HG03159 (cell line): ENCODE measurements at regions not wholly inside any gene's neighbourhood (a gene's known extent, or its start where the extent isn't known, plus 50 kb on each side); places are given as distances from the start of the nearest gene placed in this dataset.
"Not testable (repeated sequence)": the region's sequence is repeated elsewhere in the genome, so short reads cannot be mapped to it uniquely, and the experiment has no call there.

Experiments used
- ATAC-seq: cut with Tn5 transposase; IDR thresholded peaks from one replicate; pipeline ENCODE4 v1.9.1; 2021; ENCODE audit warnings: mild to moderate bottlenecking, moderate library complexity; ENCODE audit not compliant: unreplicated experiment

DNA sequence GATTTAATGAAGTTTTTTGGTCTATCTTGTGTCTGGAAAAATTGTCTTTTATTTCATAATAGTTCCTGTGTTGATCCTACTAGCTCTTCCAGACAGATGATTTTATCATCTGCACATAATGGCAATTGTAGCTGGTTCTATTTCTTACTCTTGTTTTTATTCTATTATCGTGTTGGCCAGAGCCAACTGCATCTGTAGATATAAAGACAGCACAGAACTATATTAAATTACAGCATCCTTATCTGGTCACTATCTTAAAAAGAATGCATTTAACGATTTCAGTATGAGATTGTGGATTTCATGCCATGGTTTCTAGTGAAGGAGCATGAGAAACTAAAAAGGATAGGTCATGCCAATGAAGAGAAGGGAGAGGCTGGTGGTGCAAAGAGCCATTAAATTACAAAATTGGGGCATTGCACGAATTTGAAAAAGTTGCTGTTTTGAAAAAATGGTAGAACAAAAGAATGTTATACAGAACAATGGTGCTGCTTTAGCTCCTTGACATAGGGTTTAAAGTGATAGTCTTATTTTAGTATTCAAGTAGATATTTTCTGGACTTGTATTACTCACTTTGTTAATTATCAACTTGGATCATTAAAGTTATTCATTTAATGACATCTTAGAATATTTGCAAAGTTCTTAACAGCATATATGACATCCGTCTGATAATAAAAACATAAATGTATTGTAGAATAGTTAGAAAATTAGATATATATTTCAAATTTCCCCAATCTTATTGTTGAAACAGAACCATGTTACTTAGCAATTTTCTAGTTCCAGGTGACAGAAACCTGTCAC, 1250.3 kb downstream of the REEP3 start:
- no peak for ATAC-seq

DNA sequence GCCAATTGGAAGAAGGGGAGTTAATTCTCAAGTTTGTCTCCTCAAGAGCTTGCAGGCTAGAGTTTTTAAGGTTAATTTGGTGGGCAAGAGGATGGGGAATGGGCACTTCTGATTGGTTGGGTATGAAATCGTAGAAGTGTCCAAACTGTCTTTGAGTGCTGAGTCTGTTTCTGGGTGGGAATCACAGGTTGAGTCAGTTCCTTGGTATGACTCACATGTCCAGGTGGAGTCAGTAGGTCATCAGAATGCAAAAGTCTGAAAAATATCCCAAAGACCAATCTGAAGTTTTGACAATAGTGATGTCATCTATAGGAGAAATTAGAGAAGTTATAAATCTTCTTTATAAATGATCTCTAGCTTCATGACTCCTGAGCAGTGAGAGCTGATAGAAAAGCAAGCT, 1252.2 kb downstream of the REEP3 start:
- ATAC-seq: no peak

DNA sequence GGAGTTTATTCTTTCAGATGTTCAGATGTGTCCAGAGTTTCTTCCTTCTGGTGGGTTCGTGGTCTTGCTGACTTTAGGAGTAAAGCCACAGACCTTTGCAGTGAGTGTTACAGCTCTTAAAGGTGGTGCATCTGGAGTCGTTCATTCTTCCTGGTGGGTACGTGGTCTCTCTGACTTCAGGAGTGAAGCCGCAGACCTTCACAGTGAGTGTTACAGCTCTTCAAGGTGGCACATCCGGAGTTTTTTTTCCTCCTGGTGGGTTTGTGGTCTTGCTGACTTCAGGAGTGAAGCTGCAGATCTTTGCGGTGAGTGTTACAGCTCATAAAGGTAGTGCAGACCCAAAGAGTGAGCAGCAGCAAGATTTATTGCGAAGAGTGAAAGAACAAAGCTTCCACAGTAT, 1263.2 kb downstream of the REEP3 start:
- not testable (repeated sequence) for ATAC-seq

DNA sequence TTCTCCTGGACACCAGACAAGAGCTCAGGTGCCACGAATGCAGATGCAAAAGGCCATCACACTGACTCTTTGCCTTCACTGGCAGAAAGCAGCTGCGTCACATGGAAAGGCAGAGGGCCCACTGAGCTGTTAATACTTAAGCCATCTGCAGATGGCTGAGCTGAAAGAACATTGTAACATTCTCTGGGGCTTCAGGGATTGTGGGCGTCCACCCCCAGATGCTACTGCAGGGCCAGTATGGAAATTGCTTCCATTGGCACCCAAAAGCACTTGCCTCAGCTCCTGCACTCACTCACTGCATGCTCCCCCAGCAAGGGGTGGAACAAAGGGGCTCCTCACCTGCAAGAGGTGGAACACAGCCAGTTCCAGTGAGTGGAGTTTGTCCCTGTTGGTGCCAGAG, 1264.6 kb downstream of the REEP3 start:
- no peak for ATAC-seq

DNA sequence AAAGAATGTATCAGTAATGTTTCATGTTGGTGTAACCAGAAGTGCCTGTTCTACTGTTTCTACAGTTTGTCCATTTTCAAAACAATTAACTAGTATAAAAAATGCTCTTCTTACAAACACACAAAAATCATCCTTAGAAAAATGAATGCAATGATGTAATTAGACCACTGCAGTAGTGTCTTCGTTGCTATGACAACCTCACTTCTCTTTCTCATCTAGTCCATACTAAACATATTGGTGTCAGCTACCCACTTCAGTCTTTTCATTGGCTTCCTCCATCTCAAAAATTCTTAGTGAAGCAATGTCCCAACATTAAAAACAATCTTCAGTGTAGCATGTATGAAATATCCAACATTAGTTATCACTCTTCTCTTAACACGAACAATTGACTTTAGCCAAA, 1265.8 kb downstream of the REEP3 start:
- no peak for ATAC-seq

DNA sequence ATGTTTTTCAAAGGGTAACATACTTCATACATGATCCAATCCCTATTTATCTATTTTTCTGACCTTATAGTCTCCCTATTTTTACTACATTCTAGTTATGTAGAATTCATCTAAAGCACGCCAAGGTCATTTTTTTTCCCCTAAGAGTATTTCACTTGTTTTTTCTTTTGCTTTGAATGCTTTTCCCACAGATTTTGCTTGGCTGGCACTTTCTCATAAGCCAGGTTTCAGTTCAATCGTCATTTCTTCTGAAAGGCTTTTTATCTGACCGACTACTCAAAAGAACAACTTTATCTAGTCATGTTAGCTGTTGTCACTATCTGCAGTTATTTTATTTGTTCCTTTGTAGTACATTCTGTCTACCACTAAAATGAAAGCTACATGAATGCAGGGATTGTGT, 1274.6 kb downstream of the REEP3 start:
- ATAC-seq: no peak

DNA sequence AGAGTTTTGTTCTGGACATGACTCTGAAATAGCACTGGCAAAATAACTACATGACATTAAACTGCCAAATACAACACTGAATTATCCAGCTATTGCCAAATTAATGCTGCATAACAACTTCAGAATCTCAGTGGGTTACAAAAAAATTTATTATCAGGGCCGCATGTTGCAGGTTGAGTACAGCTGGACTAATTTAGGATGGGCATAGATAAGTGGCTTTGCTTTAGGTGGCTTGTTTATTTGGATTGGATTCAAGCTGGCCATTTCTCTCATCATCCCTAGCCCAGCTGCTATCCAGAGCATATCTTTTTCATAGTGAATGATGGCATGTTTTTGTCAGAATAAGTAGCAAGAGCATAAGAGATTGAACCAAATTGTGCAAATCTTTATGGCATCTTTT, 1277.1 kb downstream of the REEP3 start:
- no peak for ATAC-seq

DNA sequence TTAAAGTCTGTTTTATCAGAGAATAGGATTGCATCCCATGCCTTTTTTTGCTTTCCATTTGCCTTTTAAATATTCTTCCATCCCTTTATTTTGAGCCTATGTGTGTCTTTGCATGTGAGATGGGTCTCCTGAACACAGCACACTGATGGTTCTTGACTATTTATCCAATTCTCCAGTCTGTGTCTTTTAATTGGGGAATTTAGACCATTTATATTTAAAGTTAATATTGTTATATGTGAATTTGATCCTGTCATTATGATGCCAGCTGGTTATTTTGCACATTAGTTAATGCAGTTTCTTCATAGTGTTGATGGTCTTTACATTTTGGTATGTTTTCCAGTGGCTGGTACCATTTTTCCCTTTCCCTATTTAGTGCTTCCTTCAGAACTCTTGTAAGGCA, 1287.0 kb downstream of the REEP3 start:
- not testable (repeated sequence) for ATAC-seq

DNA sequence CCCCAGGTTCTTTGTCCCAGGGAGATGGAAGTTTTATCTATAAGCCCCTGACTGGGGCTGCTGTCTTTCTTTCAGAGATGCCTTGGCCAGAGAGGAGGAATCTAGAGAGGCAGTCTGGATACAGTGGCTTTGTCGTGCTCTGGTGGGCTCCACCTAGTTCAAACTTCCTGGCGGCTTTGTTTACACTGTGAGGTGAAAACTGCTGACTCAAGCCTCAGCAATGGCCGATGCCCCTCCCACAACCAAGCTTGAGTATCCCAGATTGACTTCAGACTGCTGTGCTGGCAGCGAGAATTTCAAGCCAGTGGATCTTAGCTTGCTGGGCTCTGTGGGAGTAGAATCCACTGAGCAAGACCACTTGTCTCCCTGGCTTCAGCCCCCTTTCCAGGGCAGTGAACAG, 1288.8 kb downstream of the REEP3 start:
- not testable (repeated sequence) for ATAC-seq

DNA sequence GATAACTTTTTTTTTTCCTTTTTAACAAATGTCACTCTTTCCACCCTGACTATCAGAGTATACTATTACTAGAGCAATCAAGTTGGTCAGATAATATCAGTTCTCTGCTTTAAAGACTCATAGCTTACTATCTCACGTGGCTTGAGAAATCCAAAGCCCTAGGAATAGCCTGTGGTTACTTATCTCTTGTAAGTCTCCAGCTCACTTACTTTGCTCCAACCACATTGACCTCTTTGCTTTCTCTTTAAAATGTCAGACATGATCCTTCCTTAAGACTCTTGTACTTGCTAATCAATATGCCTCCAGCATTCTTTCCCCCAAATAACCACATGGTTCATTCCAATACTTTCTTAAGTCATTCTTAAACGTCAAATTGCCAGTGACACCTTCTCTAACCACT, 1292.2 kb downstream of the REEP3 start:
- no peak for ATAC-seq

DNA sequence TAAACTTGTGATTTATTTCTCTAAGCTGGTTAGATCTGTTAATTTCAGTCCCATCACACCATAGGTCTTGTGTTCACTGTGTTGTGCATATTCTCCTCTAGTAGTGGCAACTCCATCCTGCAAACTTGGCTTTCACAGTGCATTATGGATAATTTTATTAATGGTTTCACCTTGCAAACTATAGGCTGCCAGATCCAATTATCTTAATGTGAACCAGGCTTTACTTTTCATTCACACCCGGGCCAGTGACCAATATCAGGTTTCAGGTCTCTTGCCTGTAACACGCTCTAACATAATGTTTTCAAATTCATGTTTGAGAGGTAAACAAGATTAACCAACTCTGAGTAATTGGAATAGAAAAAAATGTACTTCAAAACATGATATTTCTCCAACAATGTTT, 1293.0 kb downstream of the REEP3 start:
- ATAC-seq: no peak

DNA sequence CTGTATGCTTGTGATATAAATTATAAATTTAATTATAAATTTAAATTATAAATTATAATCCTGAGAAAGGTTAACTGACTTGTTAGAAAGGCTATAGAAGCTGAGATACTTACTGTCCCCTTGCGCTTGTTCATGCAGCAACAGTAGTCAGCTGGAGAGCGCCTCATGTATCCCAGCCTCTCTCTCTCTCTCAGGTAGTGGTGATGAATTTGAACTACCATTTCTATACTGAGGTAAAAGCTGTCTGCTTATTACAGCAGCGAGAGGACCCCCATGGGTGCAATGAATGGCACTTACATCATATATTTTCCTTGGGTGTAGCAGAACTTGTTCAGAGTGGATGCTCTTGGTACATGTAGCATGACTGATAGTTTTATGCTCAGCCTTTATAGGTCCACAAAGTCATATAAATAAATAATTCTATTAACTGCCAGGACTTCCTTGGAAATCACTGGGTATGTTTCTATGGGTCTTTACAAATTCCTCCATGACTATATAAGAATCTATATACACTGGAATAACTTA, 1308.7 kb downstream of the REEP3 start:
- ATAC-seq: no peak

DNA sequence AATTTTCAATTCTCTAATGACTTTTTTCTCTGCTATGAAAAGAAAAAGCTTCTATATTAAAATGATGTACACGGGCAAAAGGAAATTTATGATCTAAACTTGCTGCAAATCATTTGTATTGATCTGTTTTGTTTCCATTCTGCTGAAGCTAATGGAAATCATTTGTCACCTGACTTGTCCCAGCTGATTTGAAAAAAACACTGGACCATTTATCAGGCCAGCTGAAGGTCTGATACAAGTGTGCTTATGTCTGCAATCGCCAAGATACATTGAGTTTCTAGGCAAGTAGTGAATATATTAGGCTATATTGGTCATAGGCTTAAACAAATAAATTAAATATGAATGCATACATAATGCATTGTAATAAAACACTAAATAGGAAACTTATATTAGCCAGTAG, 1309.7 kb downstream of the REEP3 start:
- ATAC-seq: no peak

DNA sequence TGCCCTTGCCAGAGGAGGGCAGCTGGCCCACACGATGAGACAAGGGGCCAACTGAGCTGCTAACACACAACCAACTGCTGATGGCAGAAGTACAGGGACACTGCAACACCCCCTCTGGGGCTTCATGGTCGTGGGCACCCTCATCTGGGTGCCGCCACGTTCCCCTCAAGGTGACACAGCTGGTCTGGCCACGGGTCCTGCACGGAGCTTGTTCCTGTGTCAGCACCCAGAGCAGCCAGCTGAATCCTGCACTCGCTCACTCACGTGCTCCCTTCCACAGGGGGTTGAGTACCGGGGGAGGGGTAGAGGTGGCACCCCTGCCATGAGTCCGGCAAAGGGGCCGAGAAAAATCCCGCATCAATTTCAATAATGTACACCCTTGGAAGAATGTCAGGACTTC, 1319.1 kb downstream of the REEP3 start:
- ATAC-seq: no peak

DNA sequence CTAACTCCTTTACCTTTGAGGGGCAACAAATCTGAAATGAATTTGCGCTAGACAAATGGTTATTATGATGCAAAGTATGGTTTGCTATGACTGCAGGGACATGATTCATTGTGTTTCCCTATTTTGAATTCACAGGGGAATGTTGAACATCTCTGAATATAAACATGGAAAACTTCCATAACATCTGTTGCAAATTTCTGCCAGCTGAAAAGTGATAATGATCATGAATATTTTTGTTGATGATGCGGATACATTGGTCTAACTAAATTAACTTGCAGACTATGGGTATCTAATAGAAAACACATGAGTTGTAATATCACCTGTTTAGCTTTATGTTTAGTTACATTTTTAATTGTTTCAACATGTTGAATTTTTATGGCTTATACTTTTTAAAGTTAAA, 1325.5 kb downstream of the REEP3 start:
- ATAC-seq: no peak

DNA sequence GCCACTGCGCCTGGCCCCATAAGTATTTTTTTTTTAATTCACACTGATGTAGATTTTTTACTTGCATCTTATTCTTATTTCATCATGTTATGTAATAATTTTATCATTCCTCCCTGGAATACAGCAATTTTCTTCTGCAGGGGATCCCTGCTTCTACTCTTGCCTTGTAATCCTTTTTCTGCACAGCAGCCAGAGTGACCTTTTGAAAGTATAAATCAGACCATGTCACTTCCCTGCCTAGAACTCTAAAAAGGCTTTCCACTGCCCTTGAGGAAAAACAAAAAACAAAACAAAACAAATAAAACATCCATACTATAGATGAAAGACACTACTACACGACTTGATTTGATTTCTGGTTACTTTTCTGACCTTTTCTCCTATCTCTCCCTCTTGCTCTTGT, 1334.7 kb downstream of the REEP3 start:
- no peak for ATAC-seq

DNA sequence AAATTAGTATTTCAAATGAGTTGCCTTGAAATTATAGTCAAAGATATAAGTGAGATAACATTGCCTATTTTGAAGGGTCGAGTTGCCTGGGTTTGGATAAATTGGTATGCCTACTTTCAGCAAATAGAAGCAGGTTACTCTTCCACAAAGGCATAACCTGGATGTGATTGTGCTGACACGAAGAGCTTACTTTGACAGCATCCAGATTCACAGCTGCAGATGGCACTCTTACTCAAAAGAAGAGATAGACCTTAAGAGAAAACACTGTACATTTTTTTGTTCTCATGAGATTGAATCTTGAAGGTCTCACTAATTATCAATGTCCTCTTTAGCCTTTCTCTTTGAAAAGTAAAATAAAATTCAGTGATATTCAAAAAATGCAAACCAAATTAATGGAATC, 1338.7 kb downstream of the REEP3 start:
- no peak for ATAC-seq

DNA sequence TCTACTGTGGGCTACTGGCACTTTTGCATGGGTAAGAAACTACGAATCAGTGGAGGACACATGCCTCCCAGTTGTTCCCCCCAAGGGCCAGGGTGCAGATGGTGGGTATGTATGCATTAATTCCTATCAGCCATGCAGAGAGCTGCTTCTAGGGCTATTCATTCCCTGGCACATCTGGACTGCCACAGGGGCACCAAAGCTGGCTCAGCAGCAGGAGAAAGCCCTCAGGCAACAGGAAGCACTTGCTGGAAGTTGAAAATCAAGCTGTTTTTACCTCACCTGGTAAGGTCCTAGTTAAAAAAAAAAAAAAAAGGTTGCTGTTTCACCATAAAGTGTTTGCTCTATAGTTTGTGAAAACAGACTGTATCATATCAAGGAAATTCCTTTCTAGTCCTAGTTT, 1342.6 kb downstream of the REEP3 start:
- no peak for ATAC-seq

DNA sequence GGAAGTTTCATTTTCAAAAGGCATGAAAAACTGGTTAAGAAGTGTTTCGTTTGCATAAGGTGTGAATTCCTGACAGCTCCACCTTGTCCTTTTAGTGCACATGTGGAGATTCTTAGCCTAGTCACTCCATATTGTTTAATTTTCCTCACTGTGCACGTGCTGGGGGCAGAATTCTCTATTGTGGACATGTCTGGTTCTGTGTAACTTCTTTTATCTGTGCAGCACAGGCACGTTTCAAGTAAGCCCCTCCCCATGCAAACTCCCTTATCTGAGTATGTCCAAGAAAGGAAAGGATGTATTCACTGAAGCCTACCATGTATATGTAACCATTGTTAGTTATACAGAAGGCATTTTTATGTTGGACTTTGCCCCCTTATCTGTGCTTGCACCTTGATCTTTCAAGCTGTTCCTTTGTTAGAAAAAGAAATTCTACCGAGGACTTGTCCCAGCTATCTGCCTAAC, 1346.3 kb downstream of the REEP3 start:
- no peak for ATAC-seq

DNA sequence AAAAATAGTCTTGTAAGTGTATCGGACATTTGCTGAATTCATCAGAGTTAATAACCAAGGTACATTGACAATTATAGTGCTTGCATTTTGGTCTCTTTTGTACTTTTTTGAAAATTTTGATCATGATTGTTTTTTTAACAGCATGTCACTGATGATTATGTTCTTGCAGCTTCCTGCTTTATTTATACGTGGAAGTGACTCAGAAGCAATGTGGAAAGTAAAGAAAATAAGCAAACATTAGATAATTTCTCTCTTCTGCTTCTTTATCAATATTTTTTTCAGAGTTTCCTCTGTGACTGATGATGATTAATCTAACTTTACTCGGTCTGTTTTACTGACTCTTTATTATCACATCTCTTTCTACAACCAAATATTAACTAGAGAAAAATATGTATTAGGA, 1351.9 kb downstream of the REEP3 start:
- ATAC-seq: no peak

DNA sequence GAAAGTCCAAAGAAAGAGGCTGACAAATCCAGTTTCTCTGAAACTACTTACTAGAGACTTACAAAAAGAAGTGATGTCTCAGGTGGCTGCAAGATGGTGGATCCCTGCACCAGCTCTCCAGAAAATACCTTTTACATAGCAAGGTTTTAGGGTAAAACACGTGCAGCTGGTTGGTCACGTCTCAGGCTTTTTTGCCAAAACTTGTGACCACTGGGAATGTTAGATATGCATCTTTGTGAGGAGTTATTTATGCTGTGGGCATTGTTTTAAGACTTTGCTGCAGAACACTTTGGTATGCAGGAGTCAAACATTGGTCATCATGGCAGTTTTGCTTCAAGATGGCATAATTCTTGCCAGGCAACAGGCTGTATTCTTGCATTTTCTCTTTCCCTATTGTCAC, 1352.8 kb downstream of the REEP3 start:
- no peak for ATAC-seq

DNA sequence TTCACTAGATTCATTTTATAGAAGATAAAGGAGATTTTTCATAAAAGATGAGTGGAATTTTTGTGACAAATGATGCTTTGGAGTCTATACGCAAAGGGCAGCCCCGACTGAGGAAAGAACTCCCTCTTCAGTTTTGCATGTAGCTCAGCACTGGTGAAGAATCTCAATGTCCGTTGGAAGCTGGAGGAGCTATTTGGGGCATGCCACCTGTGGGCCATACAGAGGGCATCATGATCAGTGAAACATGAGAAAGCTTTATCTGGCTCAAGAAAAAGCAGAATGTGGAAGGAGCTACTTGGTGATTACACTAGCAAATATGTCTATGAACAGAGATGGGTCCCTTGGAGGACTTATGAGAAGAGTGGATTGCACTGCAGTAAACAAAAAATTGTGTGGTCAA, 1359.3 kb downstream of the REEP3 start:
- no peak for ATAC-seq

DNA sequence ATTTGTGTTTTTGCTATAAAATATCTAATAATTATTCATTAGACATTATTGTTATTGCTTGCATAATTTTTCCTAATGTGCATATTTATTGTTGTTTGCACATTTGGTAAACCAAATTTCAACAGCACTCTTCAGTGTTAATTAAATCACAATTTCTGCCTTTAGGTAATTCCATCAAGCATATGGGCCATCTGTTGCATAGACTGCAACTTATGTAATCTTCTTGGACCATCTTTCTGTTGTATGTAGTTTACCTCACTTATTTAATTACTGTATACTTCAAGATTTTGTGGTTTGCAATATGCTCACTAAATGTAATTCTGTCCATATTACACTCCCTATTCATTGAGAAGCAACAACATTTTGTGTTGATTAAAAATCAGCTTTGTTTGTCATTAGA, 1360.1 kb downstream of the REEP3 start:
- no peak for ATAC-seq
